ENCODE measurements at regions not wholly inside any gene's neighbourhood (a gene's known extent, or its start where the extent isn't known, plus 50 kb on each side); places are given as distances from the start of the nearest gene placed in this dataset.
A peak's percentile ranks its signal among the peaks of the same experiment; 100 is the strongest.
"Not testable (repeated sequence)": the region's sequence is repeated elsewhere in the genome, so short reads cannot be mapped to it uniquely, and the experiment has no call there.

- DNase-seq: no peak
These were observed 409.4 kb downstream of the DMRTA1 start for GRCh38 chr9:22855980-22856379.

- no peak for DNase-seq
These were observed 410.7 kb downstream of the DMRTA1 start for GRCh38 chr9:22857316-22857715.

GRCh38 chr9:22863106-22863505, 416.5 kb downstream of the DMRTA1 start:
- DNase-seq: no peak

GRCh38 chr9:22863736-22864135, 417.1 kb downstream of the DMRTA1 start:
- no peak for DNase-seq

- DNase-seq: no peak
These were observed 446.7 kb downstream of the DMRTA1 start for GRCh38 chr9:22893196-22893843.

GRCh38 chr9:22898591-22898990, 452.0 kb downstream of the DMRTA1 start:
- DNase-seq: no peak

- DNase-seq: no peak
These were observed 465.0 kb downstream of the DMRTA1 start for GRCh38 chr9:22911632-22912031.

- no peak for DNase-seq
These were observed 466.4 kb downstream of the DMRTA1 start for GRCh38 chr9:22913026-22913425.

- no peak for DNase-seq
These were observed 466.9 kb downstream of the DMRTA1 start for GRCh38 chr9:22913518-22913917.

GRCh38 chr9:22916148-22916547, 469.5 kb downstream of the DMRTA1 start:
- DNase-seq: no peak

- no peak for DNase-seq
These were observed 472.8 kb downstream of the DMRTA1 start for GRCh38 chr9:22919423-22919822.

- DNase-seq: no peak
These were observed 475.1 kb downstream of the DMRTA1 start for GRCh38 chr9:22921742-22922141.

- DNase-seq: no peak
These were observed 475.6 kb downstream of the DMRTA1 start for GRCh38 chr9:22922222-22922621.

GRCh38 chr9:22954550-22954949, 507.9 kb downstream of the DMRTA1 start:
- DNase-seq: no peak

- DNase-seq: no peak
These were observed 508.3 kb downstream of the DMRTA1 start for GRCh38 chr9:22954964-22955363.

GRCh38 chr9:22969350-22969979, 522.8 kb downstream of the DMRTA1 start:
- no peak for DNase-seq

- no peak for DNase-seq
These were observed 523.9 kb downstream of the DMRTA1 start for GRCh38 chr9:22970434-22970975.

- DNase-seq: no peak
These were observed 529.3 kb downstream of the DMRTA1 start for GRCh38 chr9:22975951-22976350.

- DNase-seq: no peak
These were observed 529.8 kb downstream of the DMRTA1 start for GRCh38 chr9:22976454-22976853.

- DNase-seq: not testable (repeated sequence)
These were observed 533.8 kb downstream of the DMRTA1 start for GRCh38 chr9:22980429-22980828.

GRCh38 chr9:22986556-22986955, 539.9 kb downstream of the DMRTA1 start:
- DNase-seq: no peak

GRCh38 chr9:22990349-22990748, 543.7 kb downstream of the DMRTA1 start:
- peak; percentile 21 for DNase-seq

GRCh38 chr9:22992780-22993179, 546.2 kb downstream of the DMRTA1 start:
- no peak for DNase-seq

GRCh38 chr9:22997923-22998322, 551.3 kb downstream of the DMRTA1 start:
- no peak for DNase-seq

GRCh38 chr9:23005156-23005555, 558.5 kb downstream of the DMRTA1 start:
- DNase-seq: no peak
